ENCODE measurements at regions not wholly inside any gene's neighbourhood (a gene's known extent, or its start where the extent isn't known, plus 50 kb on each side); places are given as distances from the start of the nearest gene placed in this dataset.

- no peak for TF ChIP-seq EP300 (IDR thresholded peaks at IDR 0.05)
- no peak for TF ChIP-seq POLR2A (IDR thresholded peaks at IDR 0.05)
- no peak for TF ChIP-seq CTCF (IDR thresholded peaks at IDR 0.05)
Measured at GRCh38 chr4:174420316-174420715, 102.0 kb downstream of the HPGD start.
